Lung (tissue), 11 donors: ENCODE measurements at regions not wholly inside any gene's neighbourhood (a gene's known extent, or its start where the extent isn't known, plus 50 kb on each side); places are given as distances from the start of the nearest gene placed in this dataset.

ENCODE experiments used
- ATAC-seq: fragments of 200-7000 bp; cut with Tn5 transposase; one replicate; pipeline ENCODE4 v1.9.1; 2020; ENCODE audit warnings: moderate number of reproducible peaks; ENCODE audit not compliant: insufficient read depth, low FRiP score
- DNase-seq, 3 donors: peaks; one replicate each; pipeline ENCODE4 v3.0.0-alpha.2; 2013 to 2017
- H3K27ac ChIP-seq, 2 donors: one replicate each; pipeline ENCODE4 v1.5.1; 2013; ENCODE audit warnings: mild to moderate bottlenecking in 2 of 2, moderate library complexity in 2 of 2, control low read depth in 1 of 2, inconsistent platforms in 1 of 2, low read depth in 1 of 2, low read length in 1 of 2
- H3K27me3 ChIP-seq, 3 donors: one replicate each; pipeline ENCODE4 v1.5.1; 2013; ENCODE audit warnings: low read length in 2 of 3; ENCODE audit not compliant: control insufficient read depth in 3 of 3, insufficient read depth in 3 of 3
- H3K36me3 ChIP-seq, 4 donors: one replicate each; pipeline ENCODE4 v1.5.1; 2013; ENCODE audit warnings: low read length in 4 of 4, mild to moderate bottlenecking in 1 of 4, moderate library complexity in 1 of 4; ENCODE audit not compliant: control insufficient read depth in 4 of 4, insufficient read depth in 4 of 4
- H3K4me1 ChIP-seq, 5 donors: one replicate each; pipeline ENCODE4 v1.5.1; 2013; ENCODE audit warnings: low read length in 5 of 5, mild to moderate bottlenecking in 2 of 5, moderate library complexity in 1 of 5; ENCODE audit not compliant: control insufficient read depth in 5 of 5, insufficient read depth in 5 of 5
- H3K4me3 ChIP-seq: one replicate; pipeline ENCODE4 v1.5.1; 2013; ENCODE audit warnings: mild to moderate bottlenecking, control low read depth, moderate library complexity
- H3K9ac ChIP-seq, 2 donors: one replicate each; pipeline ENCODE4 v1.5.1; 2013; ENCODE audit warnings: low read length in 2 of 2, control low read depth in 1 of 2; ENCODE audit not compliant: insufficient read depth in 1 of 2
- H3K9me3 ChIP-seq, 4 donors: one replicate each; pipeline ENCODE4 v1.5.1; 2013; ENCODE audit warnings: low read length in 3 of 4, mild to moderate bottlenecking in 1 of 4, moderate library complexity in 1 of 4; ENCODE audit not compliant: control insufficient read depth in 4 of 4, insufficient read depth in 3 of 4
- CTCF ChIP-seq: IDR thresholded peaks from 2 replicates; pipeline ENCODE4 v1.5.1; 2012; ENCODE audit warnings: mild to moderate bottlenecking; ENCODE audit errors: control extremely low read depth, extremely low read depth
- WGBS, 2 donors: extraction: QIAGEN DNeasy Blood & Tissue Kit; methylation state at CpG; one replicate each; pipeline ENCODE4 v1.1.7; 2013; 5-methylcytosine and 5-hydroxymethylcytosine counted together
- donor health status: control.
- donor health status: control.
- donor health status: Bipolar disorder and iron deficiency.
- donor health status: healthy.
- donor health status: DM: yes; HTN: yes; CAD: no.

DNA sequence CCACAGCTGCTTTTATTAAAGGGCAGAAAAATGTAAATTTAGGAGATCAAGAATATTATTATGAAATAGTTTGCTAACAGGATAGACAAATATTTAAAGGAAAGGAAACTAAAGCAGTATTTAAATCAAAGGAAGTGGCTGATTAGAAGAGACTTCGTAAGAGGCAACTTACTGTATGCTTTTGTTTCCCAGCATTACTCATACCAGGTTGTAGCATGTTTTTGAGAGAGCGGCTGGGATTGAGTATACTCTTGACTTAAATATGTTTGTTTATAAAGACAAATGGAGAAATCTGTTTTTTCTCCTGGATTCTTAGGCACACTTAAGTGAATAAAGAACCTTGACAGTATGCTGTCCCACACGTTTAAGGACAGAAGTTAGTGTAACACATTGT, 293.7 kb downstream of the ZNF248 start:
- H3K36me3 ChIP-seq, result no peaks in the 10 kb centered on the region
- no peaks in the 10 kb centered on the region for H3K27me3 ChIP-seq
- ATAC-seq (peak; percentile 47), DNase-seq (no peak)
- H3K9me3 ChIP-seq, result peaks cover 0 to 4% (median 0%) of the 10 kb centered on the region in 4 donors
- WGBS, 2 donors, result 52 to 82% methylated on average over 3 of the region's 3 CpGs
- H3K4me3 ChIP-seq, result no peak overlapping the region
- no peaks in the 10 kb centered on the region for H3K4me1 ChIP-seq
- no peak for TF ChIP-seq CTCF
- H3K9ac ChIP-seq, result no peak overlapping the region
- no peak overlapping the region for H3K27ac ChIP-seq

DNA sequence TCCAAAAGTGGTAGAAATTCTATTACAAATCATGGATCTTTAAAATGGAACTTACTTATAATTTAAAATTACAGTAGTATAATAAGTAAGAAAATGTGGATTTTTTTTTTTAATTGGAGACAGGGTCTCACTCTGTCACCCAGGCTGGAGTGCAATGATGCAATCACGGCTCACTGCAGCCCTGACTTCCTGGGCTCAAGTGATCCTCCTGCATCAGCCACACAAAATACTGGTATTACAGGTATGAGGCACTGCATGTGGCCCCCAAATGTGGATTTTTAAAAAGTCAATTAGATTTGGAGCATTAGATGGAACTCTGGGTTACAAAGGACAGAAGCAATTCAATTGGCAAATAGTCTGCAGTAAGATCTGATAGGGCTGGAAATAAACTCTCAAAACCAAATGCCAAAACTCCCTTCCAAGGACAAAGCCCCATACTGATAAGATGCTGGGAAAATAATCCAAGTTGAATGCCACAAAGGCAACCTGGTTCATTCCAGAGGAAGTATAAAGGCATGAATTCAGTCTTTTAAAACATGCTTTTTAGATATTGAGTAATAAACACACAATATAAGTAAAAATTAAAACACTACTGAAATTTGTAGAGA, 294.2 kb downstream of the ZNF248 start:
- no peak for ATAC-seq
- no peaks in the 10 kb centered on the region for H3K36me3 ChIP-seq
- H3K9ac ChIP-seq, result no peak overlapping the region
- H3K27ac ChIP-seq, result no peak overlapping the region
- no peaks in the 10 kb centered on the region for H3K4me1 ChIP-seq
- no peaks in the 10 kb centered on the region for H3K27me3 ChIP-seq
- WGBS, 2 donors, result 45 to 61% methylated on average over 1 of the region's 1 CpG
- no peak for DNase-seq
- H3K9me3 ChIP-seq, result peaks cover 0 to 4% (median 0%) of the 10 kb centered on the region in 4 donors
- H3K4me3 ChIP-seq, result no peak overlapping the region
- TF ChIP-seq CTCF, result no peak

- ATAC-seq, result no peak
- 85 to 88% methylated on average over 1 of the region's 1 CpG for WGBS, 2 donors
- peaks cover 0 to 27% (median 1%) of the 10 kb centered on the region in 4 donors for H3K9me3 ChIP-seq
- H3K9ac ChIP-seq, result no peak overlapping the region
- H3K4me1 ChIP-seq, result no peaks in the 10 kb centered on the region
- H3K27ac ChIP-seq, result no peak overlapping the region
- H3K36me3 ChIP-seq, result no peaks in the 10 kb centered on the region
- H3K4me3 ChIP-seq, result no peak overlapping the region
- H3K27me3 ChIP-seq, result no peaks in the 10 kb centered on the region
- TF ChIP-seq CTCF, result no peak
- no peak for DNase-seq
Observed at GRCh38 chr10:37552881-37553280, 304.5 kb downstream of the ZNF248 start.

DNA sequence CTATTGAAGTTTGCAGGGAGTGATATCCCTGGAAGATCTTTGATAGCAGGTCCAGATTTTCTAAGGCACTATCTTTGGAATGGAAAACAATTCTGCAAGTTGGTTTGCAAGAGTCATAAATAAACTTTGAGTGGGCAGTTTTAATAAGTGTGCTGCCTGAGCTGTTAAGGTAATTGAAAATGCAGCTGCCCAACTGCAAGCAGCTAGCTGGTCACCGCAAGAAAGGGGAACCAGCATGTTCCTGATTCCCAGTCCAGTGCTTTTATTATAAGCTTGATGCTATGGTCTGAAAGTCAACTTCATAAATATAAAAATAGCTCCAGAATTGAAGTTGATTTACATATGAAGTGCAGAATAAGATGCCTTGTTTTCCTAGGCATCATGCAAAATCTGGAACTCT, 308.4 kb downstream of the ZNF248 start:
- H3K27me3 ChIP-seq, result no peaks in the 10 kb centered on the region
- no peak overlapping the region for H3K4me3 ChIP-seq
- peaks cover 0 to 13% (median 1%) of the 10 kb centered on the region in 4 donors for H3K9me3 ChIP-seq
- no peak for TF ChIP-seq CTCF
- H3K4me1 ChIP-seq, result no peaks in the 10 kb centered on the region
- 87 to 94% methylated on average over 1 of the region's 1 CpG for WGBS, 2 donors
- H3K36me3 ChIP-seq, result no peaks in the 10 kb centered on the region
- no peak overlapping the region for H3K27ac ChIP-seq
- DNase-seq (no peak), ATAC-seq (no peak)
- no peak overlapping the region for H3K9ac ChIP-seq
